ENCODE measurements at regions not wholly inside any gene's neighbourhood (a gene's known extent, or its start where the extent isn't known, plus 50 kb on each side); places are given as distances from the start of the nearest gene placed in this dataset.

DNA sequence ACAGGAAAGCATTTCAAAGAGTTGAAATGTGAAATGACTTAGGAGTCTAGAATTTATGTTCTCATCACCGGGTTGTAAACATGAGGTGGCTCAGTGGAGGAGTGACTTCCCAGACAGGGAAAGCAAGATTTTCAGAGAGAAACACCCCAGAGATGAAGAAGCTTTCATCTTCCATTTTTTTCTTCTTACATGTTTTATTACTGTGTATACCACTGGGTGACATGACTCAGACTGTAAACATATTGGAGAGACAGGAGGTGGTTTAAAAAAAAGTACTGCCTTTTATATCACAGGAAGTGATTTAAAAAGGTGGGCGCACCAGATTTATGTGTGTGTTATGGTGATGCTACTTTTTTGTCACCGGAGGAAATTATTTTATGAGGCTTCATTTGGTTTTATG lies 209.1 kb upstream of the TUT7 start:
- Histone ChIP-seq H3K36me3 (no peaks in the 10 kb centered on the region), H3K27ac (no peak overlapping the region), H3K27me3 (no peaks in the 10 kb centered on the region), H3K4me3 (no peak overlapping the region), H3K4me1 (no peaks in the 10 kb centered on the region), H3K9me3 (no peaks in the 10 kb centered on the region)
- DNase-seq (ENCODE audit: low spot score in 2 of 2), result no peak
- TF ChIP-seq, protein P1, sequence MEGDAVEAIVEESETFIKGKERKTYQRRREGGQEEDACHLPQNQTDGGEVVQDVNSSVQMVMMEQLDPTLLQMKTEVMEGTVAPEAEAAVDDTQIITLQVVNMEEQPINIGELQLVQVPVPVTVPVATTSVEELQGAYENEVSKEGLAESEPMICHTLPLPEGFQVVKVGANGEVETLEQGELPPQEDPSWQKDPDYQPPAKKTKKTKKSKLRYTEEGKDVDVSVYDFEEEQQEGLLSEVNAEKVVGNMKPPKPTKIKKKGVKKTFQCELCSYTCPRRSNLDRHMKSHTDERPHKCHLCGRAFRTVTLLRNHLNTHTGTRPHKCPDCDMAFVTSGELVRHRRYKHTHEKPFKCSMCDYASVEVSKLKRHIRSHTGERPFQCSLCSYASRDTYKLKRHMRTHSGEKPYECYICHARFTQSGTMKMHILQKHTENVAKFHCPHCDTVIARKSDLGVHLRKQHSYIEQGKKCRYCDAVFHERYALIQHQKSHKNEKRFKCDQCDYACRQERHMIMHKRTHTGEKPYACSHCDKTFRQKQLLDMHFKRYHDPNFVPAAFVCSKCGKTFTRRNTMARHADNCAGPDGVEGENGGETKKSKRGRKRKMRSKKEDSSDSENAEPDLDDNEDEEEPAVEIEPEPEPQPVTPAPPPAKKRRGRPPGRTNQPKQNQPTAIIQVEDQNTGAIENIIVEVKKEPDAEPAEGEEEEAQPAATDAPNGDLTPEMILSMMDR (IDR thresholded peaks at IDR 0.05), result no peak
- intact Hi-C loops (cut with DNase I), result no loop called here

DNA sequence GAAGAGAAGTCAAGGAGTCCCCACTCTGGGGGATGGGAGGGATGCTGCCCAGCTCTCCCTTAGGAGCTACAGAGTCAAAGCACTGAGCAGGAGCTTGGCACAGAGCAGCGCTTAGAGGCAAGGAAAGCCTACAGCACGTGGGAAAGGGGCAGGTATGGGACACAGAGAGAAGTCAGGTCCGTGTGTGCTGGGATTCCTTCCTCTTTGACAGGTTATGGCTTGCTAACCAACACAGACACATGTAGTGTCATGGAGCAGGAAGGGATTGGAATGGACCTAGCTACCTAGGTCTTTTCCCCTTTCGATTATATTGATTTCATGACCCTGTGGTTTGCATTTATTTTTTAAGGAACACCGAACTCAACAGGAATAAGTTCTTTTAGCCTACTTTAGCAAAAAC lies 208.5 kb upstream of the TUT7 start:
- no peaks in the 10 kb centered on the region for H3K9me3 ChIP-seq

DNA sequence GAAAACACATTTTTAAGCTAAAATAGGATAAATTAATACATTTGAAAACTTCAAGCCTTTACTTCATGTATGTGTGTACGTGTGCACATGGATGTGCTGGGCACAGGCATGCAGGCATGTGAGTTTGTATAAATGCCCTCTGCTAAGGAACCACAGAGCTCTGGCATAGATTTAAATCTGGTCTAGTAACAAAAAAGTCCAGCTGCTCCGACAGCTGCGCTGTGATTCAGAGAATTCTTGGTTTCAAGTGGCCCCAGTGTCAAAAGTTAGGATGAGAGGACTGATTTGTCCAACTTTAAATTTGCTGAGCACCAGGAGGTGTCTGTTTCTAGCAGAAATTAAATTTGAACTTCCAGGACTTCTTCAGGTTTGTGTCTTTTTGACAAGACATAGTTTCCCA lies 203.7 kb upstream of the TUT7 start:
- Histone ChIP-seq H3K4me1 (no peaks in the 10 kb centered on the region), H3K27me3 (no peaks in the 10 kb centered on the region), H3K36me3 (no peaks in the 10 kb centered on the region), H3K9me3 (no peaks in the 10 kb centered on the region), H3K27ac (no peak overlapping the region), H3K4me3 (no peak overlapping the region)
- DNase-seq (ENCODE audit: low spot score in 2 of 2), result no peak
- intact Hi-C loops (cut with DNase I), result no loop called here
- TF ChIP-seq, protein P1 (IDR thresholded peaks at IDR 0.05), result no peak

More for the DNA sequence above, 208.5 kb upstream of the TUT7 start:
- intact Hi-C loops (cut with DNase I), result no loop called here
- Histone ChIP-seq H3K27ac (no peak overlapping the region), H3K27me3 (no peaks in the 10 kb centered on the region), H3K36me3 (no peaks in the 10 kb centered on the region), H3K4me3 (no peak overlapping the region), H3K4me1 (no peaks in the 10 kb centered on the region)
- TF ChIP-seq, protein P1 (IDR thresholded peaks at IDR 0.05), result no peak
- DNase-seq (ENCODE audit: low spot score in 2 of 2), result no peak

DNA sequence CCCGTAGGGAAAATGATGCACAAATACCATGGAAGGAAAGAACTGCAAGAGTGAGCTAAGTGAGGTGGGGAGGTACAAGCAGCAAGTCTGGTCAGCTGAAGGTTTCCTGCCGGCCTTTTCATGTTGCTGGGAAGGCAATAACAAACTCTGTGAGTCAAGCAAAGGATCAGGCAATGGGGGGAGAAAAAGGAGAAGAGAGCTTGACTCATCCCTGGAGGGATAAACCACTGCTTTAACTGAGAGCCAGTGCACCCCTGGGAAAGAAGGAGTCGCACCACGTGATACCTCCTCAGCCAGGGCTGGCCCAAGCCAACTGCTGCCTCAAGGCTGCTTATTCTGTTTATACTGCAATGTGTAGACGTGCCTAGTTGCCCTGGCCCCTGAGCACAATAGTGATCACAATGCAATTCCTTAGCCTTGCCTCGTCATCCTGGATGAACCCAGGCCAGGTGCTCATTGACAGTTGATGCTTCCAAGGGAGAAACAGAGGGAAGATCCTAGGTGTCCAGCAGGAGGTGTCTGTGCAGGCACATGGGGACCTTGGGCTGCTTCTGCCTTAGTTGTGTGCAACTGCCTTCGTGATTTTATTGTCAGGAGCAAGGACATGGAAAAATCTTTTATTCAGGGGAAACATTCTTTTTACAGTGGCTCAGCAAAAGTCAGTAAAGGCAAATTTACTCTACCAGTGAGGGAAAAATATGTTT lies 203.0 kb upstream of the TUT7 start:
- no peak for DNase-seq (ENCODE audit: low spot score in 2 of 2)
- TF ChIP-seq, protein P1 (IDR thresholded peaks at IDR 0.05), result no peak
- Histone ChIP-seq H3K36me3 (no peaks in the 10 kb centered on the region), H3K4me1 (no peaks in the 10 kb centered on the region), H3K4me3 (no peak overlapping the region), H3K9me3 (no peaks in the 10 kb centered on the region), H3K27me3 (no peaks in the 10 kb centered on the region), H3K27ac (no peak overlapping the region)
- intact Hi-C loops (cut with DNase I), result no loop called here

DNA sequence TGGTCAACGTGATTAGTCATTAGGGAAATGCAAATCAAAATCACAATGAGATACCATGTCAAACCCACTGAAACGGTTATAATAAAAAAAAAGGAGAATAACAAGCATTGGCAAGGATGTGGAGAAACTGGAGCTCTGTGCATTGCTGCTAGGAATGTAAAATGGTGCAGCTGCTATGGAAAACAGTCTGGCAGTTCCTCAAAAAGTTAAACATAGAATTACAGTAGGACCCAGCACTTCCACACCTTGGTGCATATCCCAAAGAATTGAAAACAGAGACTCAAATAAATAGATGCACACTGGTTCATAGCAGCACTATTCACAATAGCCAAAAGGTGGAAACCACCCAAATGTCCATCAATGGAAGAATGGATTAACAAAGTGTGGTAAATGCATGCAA lies 201.5 kb upstream of the TUT7 start:
- intact Hi-C loops (cut with DNase I), result no loop called here

More for the DNA sequence above, 201.5 kb upstream of the TUT7 start:
- DNase-seq (ENCODE audit: low spot score in 2 of 2), result no peak
- Histone ChIP-seq H3K27me3 (no peaks in the 10 kb centered on the region), H3K4me3 (no peak overlapping the region), H3K4me1 (no peaks in the 10 kb centered on the region), H3K36me3 (no peaks in the 10 kb centered on the region), H3K9me3 (no peaks in the 10 kb centered on the region), H3K27ac (no peak overlapping the region)
- TF ChIP-seq, protein P1 (IDR thresholded peaks at IDR 0.05), result no peak
